CD4-positive, alpha-beta T cell treated with Interleukin-17A for 4 hours (primary cell): ENCODE measurements at regions not wholly inside any gene's neighbourhood (a gene's known extent, or its start where the extent isn't known, plus 50 kb on each side); places are given as distances from the start of the nearest gene placed in this dataset.

Source experiments
- DNase-seq: peaks from one replicate; pipeline ENCODE4 v3.0.0-alpha.2; 2020; ENCODE audit warnings: mixed read lengths

DNA sequence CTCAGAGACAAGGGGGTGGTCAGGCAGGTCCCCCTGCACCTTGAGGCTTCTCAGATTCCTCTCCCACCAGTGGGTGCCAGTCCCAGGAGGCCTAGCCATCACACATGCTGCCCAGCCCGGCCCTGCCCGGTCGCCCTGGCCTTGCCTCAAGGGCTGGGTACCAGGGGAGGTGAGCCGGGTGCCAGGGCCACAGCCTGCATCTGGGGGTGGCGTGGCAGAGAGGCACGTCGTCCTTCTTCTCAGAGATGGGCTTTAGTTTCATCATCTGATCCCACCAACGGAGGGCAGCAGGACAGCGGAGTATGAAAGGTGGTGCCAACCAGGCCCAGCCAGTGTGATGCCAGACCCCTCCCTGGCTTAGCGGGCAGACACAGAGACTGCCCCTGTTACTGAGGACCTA lies 161.7 kb downstream of the TFCP2L1 start:
- no peak for DNase-seq

DNA sequence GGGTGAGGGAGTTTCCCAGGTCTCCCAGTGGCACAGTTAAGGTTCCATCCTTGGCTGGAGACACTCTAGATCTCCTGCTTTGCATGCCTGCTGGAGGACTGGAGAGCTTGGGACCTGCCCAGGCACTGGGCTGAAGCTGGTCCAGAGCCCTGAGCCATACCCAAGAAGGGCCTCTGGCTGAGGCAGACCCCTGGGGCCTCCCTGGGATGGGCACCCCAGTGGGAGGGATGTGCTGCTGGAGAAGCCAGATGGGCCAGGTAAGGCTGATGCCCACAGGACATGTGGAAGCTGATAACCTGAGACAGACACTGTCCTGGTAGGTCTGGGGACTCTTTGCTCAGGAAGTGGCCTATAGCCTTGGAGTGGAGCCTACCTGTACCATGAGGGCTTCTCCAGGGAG lies 160.7 kb downstream of the TFCP2L1 start:
- no peak for DNase-seq

- DNase-seq, result no peak
Observed at GRCh38 chr2:121125350-121125749, 159.7 kb downstream of the TFCP2L1 start.

GRCh38 chr2:121128741-121129659 lies 156.0 kb downstream of the TFCP2L1 start:
- no peak for DNase-seq

DNA sequence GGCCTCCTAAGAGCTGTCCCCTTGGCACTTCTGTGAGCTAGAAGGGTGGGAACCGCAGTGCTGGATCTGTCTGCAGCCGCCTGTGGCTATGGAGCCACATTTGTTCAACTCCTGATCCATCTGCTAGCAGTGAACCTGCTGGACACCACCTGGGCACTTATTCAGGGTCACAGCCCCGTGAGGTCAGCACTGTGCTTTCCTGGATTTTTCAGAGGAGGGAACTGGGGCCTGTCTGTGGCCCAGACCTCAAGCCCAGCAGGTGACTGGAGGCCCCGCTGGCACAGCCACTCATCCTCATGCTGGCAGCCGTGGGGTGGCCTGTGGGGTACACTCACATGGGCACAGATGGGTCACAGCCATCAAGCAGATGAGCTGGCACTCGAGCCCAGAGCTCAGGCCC lies 155.3 kb downstream of the TFCP2L1 start:
- DNase-seq, result no peak

- DNase-seq, result no peak
Observed at GRCh38 chr2:121130301-121130850, 154.6 kb downstream of the TFCP2L1 start.

DNA sequence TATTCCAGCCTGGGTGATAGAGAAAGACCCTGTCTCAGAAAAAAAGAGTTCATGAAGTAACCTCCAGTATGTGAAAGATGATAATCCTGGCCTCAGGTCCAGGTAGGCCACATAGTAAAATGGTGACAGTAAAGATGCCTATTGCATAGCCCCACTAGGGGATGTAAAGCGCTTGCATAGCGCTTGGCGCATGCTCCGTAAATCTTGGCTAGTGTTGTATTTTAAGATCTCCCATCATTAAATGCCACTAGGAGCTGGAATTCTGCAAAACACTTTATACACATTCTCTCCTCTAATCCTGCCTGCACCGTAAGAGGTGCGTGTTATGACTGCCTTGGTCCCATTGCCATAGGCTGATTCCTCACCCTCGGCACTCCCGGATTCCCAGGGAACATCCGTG lies 153.6 kb downstream of the TFCP2L1 start:
- no peak for DNase-seq

DNA sequence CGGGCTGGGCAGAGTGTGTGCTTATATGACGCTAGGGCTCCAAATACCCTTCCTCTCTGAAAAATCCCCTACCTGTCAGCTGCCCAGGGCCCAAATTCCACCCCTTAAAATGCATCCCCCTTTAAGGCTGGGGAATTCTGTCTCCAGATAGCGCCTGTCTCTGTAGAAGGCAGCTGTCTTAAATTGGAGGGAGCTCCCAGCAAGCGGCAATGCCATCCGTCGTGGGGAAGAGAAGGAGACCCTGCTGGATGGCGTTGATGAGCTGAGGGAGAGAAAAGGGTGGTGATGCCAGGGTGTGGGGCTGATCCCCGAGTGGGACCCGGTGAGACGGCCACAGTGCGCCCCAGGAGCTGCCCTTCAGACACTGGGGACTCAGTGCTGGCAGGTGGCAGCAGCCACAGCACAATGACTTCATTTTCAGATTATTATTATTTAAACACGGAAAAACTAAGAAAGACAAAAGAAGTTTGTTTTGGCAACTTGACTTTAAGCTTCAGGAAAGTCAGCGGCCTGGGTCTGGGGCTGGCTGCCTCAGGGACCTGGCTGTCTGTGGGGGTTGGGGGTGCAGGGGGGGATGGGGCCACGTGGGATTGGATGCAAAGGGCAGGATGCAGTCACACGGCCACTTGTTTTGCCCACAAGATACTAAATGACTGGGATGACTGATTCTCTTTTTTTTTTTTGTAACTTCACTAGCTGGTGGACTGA lies 152.8 kb downstream of the TFCP2L1 start:
- DNase-seq, result no peak

DNA sequence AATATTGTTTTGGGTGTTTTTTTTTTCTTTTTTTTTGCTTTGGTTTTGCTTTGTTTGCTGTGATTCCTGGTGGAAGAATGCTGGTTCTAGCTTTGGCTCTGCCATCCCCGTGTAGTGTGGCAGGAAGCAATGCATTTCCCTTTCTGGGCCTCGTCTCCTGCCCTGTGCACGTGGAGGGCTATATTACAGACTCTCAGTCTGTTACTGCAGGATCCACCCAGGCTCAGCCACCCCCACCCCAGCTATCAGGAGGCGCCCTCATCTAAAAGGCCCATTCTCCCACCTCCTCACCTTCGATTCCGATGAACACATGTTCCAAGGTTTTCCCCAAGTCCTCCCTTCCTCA lies 152.3 kb downstream of the TFCP2L1 start:
- DNase-seq, result no peak

DNA sequence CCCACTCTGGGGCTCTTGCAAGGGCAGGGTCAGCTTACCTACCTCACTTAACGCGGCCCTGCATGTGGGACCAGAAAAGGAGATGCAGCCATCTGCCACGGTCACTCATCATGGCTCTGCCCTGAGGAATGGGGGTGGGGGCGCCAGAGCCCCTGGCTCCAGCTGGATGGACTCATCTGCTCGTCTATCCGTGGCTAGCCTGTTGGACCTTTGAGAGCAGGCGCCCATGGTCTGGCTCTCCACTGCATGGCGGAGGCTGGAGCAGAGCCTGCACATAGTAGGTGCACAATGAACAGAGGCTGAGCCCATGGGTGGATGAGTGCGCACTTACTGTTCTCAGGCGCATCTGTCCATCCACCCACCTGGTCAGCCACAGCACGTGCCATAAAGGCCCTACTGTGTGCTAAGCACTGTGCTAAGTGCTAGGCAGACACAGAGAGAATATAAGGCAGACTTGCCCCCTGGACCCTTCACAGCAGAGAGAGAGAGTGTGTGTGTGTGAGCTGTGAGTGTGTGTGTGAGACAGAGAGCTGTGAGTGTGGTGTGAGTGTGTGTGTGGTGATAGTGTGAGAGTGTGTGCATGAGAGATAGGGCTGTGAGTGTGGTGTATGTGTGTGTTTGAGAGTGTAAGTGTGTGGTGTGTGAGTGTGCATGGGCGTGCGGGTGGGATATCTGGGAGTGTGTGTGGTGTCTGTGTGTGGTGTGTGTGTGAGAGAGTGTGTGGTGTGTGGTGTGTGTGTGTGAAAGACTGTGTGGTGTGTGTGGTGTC lies 151.3 kb downstream of the TFCP2L1 start:
- DNase-seq, result no peak

GRCh38 chr2:121134728-121135127 lies 150.3 kb downstream of the TFCP2L1 start:
- no peak for DNase-seq

DNA sequence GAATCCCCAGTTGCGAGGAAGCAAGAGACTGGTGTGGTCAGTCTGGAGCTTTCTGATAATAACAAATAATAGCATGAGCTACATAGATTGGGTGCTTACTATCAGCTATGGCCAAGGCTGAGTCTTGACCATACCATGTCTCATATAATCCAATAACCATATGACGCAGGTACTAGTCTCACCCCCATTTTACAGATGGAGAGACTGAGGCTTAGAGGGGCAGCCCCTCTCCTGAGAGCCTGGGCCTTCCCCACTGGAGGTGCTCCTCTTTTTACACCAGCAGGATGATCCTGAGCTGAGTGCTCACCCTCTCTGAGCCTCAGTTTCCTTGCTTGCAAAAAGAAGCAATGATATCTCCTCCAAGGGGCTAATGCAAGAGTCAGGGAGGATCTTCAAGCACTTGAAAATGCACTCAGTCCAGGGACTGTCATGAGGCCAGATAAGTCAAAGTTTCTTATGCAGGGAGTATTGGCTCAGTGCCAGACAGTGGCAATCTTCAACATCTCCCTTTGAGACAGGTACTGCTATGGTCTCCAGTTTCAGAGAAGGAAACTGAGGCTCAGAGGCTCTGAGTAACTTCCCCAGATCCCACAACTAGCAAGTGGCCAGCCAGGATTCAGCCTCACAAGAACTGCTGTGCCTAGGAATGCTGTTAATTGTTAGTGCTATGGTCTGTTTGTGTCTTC lies 149.7 kb downstream of the TFCP2L1 start:
- no peak for DNase-seq

DNA sequence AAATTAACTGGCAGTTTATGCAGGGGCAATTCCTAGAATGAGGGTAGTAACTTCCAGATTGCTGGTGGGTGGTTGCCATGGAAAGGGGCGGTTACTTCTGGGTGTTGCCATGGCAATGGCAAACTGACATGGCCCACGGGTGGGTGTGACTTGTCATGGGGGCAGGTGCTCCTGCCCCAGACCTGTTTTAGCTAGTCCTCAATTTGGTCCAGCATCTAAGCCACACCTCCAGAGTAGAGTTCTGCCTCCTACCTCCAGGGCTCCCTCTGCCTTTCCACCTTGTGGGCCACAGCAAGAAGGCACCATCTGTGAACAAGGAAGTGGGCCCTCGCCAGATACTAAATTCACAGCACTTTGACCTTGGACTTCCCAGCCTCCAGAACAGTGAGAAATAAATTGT lies 148.7 kb downstream of the TFCP2L1 start:
- no peak for DNase-seq

GRCh38 chr2:121137571-121137970 lies 147.4 kb downstream of the TFCP2L1 start:
- no peak for DNase-seq

GRCh38 chr2:121140734-121141133 lies 144.3 kb downstream of the TFCP2L1 start:
- DNase-seq, result no peak

GRCh38 chr2:121142452-121142851 lies 142.6 kb downstream of the TFCP2L1 start:
- DNase-seq, result no peak

GRCh38 chr2:121144111-121144510 lies 140.9 kb downstream of the TFCP2L1 start:
- DNase-seq, result no peak

DNA sequence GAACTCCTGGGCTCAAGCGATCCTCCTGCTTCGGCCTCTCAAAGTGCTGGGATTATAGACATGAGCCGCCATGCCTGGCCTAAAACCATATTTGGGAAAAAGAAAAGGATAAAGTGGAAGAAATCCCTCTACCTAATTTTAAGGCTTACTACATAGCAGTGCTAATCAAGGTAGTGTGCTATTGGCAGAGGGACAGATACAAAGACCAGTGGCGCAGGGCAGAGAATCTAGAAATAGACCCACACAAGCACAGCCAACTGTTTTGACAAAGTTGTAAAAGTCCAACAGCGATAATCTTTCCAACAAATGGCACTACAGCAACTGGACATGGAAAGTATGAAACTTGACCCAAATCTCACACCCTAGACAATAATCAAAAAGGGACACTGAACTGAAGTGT lies 138.4 kb downstream of the TFCP2L1 start:
- DNase-seq, result no peak

- no peak for DNase-seq
Observed at GRCh38 chr2:121147766-121148165, 137.2 kb downstream of the TFCP2L1 start.

GRCh38 chr2:121148481-121148880 lies 136.5 kb downstream of the TFCP2L1 start:
- DNase-seq, result no peak

- DNase-seq, result no peak
Observed at GRCh38 chr2:121149384-121149783, 135.6 kb downstream of the TFCP2L1 start.

GRCh38 chr2:121150126-121150525 lies 134.9 kb downstream of the TFCP2L1 start:
- no peak for DNase-seq

DNA sequence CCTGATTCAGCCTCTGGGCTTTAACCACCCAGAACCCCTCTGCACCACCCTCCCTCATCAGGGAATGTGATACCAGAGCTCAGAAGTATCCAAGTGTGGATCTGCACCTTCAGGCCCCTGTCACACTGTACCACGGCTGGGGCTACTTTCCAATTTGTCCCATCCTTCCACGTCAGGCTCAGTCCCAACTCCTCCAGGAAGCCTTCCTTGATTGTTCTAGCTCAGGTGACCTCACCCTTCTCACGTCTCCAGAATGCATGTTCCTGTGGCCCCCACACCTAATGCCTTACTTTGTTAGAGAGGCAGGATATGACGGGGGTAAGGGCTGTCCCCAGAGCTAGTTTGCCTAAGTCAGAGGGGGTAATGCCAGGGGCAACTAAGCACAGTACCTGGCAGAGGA lies 134.3 kb downstream of the TFCP2L1 start:
- DNase-seq, result no peak
